NCI-H1694 (cell line): ENCODE measurements at regions not wholly inside any gene's neighbourhood (a gene's known extent, or its start where the extent isn't known, plus 50 kb on each side); places are given as distances from the start of the nearest gene placed in this dataset.

Experiments
- DNase-seq: peaks from one replicate; lab custom pipeline; 2025; lab: John Stamatoyannopoulos, UW

GRCh38 chr7:132733860-132734259 is 157.6 kb upstream of the PLXNA4 start:
- DNase-seq: no peak

DNA sequence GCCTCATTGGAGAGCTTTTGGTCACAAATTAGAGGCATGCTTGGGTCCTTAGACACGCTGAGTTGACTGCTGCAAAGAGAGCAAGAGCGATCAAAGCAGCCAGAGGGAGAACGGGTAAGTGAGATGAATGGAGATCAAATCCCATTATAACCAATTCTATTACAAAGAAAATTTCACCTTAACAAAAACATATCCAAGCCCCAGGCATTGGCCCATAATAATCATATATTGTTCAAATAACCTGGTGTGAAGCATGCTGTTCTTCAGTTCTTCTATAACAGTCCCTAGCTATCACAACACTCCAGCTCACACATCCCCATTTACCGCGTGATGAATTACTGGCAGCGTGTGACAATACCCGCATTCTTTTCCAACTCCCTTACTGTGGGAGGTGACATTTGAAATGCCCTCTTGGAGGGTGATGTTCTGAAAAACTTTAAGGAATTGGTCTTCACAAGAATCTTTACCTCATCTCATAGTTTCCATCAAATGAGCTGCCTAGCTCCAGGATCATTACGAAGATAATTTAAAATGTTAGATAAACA is 156.1 kb upstream of the PLXNA4 start:
- DNase-seq: no peak

DNA sequence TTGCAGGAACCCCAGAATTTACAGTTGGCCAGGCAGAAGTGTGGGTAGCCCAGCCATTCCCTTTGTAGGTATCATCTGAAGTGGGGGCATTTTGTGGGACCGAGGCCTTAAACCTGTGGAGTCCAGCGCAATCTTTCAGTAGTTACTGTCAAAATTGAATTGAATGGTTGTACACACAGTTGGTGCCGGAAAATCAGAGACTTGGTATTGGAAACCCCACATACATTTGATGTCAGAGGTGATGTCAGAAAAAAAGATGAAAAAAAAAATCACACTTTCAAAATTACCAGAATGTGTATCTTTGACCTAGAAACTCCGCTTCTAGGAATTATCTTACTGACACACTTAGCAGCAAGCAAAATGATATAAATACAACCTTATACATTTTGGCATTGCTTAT is 153.8 kb upstream of the PLXNA4 start:
- no peak for DNase-seq

- DNase-seq: no peak
Measured at GRCh38 chr7:132723506-132724081, 147.3 kb upstream of the PLXNA4 start.

- DNase-seq: no peak
Measured at GRCh38 chr7:132720835-132721234, 144.6 kb upstream of the PLXNA4 start.

DNA sequence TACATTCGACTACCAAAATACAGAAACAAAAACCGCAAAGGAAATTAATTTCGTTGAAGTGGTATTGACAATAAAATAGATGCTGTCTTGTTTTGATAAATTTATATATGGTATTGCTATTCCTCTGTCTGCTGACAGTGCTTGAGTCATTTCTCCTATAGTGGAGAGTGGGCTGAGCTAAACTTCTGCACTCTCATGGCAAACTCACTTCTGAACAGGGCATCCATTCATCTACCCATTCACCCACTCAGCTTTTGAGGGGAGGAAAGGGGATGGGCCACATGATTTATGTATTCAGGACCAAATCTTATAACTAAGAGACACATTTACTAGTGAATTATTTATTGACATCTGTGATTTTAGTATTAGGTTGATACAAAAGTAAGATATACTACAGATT is 137.6 kb upstream of the PLXNA4 start:
- no peak for DNase-seq

DNA sequence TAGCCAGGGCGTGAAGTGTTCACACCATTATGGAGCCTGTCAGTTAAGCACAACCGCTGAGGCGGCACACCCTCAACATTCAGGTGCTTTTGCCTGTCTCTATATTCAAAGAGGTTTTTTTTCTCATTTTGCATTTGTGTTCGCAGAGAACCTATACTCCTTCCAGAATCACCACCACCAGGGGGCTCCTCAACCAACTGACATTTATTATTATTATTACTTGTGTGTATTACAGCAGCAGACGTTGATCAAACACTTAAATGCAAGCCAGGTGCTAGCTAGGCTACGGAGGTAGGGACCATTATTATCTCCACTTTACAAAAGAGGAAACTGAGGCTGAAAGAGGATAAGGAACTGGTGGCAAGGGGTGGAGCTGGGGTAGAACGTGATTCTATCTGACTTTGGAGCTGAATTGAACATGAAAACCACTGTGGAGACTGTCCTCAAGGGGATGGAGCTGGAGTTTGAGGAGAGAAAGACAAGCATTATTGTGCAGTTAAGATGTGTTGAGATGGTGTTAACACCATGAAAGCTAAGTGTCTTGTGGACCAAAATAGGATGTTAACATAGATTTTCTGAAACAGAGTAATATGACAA is 133.8 kb upstream of the PLXNA4 start:
- DNase-seq: no peak

- no peak for DNase-seq
Measured at GRCh38 chr7:132708470-132708869, 132.2 kb upstream of the PLXNA4 start.

- DNase-seq: no peak
Measured at GRCh38 chr7:132705146-132705545, 128.9 kb upstream of the PLXNA4 start.

- no peak for DNase-seq
Measured at GRCh38 chr7:132703742-132704141, 127.5 kb upstream of the PLXNA4 start.

DNA sequence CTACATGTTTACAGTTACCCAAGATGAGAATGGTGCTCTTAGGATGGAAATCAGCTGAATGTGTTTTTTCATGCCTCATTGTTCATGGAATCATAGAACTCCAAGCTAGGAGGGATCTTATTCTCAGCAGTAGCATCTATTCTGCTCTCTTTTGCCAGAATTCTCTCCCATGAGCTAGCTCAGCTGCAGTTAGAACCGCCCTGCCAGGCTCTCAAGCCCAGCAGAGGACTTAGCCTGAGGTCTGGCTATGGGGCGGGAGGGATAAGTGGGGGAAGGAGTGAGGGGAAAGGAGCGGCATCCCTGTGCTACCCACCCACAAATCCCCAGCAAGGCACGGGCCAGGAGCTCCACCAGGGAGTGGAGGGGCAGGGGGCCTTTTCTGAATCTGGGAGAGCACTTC is 120.7 kb upstream of the PLXNA4 start:
- no peak for DNase-seq

DNA sequence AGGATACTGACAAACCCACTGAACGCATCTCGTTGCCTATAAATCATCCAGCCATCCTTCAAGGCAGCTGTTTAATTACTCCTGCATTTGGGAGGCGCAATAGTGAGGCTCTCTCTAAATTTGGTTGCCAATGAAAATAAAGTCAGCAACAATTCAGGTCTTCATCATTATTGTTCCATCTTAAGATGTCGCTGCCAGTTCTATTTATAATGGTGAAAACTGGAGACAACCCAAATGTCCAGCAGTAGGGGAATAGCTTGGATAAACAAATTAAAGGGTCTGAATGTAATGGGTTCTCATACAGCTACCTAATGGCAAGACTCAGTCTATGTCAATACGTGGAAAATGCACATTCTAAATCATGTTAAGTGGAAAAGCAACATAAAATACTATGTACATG is 120.1 kb upstream of the PLXNA4 start:
- no peak for DNase-seq

GRCh38 chr7:132691201-132691600 is 114.9 kb upstream of the PLXNA4 start:
- no peak for DNase-seq

- no peak for DNase-seq
Measured at GRCh38 chr7:132690174-132690573, 113.9 kb upstream of the PLXNA4 start.

- DNase-seq: no peak
Measured at GRCh38 chr7:132687981-132688383, 111.7 kb upstream of the PLXNA4 start.

DNA sequence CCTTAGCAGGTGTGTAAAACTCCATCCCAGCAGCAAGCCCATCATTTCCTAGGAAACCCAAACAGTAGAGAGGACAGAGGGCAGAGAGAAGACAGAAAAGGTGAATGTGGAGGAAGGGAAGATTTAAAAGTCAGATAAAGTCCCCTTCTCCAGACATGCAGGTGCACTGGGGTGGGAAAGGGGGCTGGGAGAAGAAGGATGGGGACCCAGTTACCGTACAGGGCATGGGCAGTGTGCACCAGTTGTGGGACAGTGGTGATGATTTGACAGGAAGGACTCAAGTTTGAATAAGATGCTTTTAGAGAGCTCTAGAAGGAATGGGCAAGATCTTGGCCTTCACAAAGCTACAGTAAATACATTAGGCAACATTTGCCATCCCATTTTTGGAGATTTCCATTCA is 110.7 kb upstream of the PLXNA4 start:
- DNase-seq: no peak

- DNase-seq: no peak
Measured at GRCh38 chr7:132685277-132685676, 109.0 kb upstream of the PLXNA4 start.

DNA sequence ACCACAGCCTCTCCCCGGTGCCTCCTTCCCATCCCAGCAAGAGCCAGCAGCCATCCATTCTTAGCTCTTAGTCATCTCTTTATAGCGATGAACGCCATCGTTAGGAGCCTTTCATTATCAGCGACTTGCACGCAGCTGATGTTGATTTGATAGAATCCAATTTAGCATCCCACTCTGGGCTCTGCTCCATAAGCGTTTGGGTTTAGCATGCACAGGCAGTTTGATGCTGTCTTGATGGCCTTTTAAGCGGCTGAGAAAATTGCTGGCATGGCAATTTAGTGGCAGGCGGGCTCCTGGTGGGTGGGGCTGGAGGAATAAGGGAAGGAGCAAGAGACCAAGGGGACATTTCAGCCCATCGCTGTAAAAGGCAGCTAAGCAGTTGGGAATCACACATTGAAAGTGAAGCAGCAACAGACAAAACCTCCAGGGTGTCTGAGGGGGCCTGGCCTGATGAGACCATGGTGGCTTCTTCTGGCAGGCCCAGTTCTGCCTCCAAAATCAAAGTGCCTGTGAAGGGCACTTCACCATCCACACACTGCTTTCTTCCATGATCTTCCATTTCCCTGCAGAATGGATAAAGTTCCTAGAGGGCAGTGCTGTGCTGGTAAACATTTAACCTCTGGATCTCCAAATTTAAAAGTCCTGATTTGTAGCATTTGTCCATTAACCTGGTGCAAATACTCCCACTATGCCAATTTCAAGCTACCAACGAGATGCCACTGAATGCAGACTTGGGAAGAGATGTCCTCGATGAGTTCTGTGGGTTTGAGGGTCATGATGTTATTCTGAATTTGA is 107.8 kb upstream of the PLXNA4 start:
- no peak for DNase-seq

- no peak for DNase-seq
Measured at GRCh38 chr7:132681951-132682350, 105.7 kb upstream of the PLXNA4 start.

DNA sequence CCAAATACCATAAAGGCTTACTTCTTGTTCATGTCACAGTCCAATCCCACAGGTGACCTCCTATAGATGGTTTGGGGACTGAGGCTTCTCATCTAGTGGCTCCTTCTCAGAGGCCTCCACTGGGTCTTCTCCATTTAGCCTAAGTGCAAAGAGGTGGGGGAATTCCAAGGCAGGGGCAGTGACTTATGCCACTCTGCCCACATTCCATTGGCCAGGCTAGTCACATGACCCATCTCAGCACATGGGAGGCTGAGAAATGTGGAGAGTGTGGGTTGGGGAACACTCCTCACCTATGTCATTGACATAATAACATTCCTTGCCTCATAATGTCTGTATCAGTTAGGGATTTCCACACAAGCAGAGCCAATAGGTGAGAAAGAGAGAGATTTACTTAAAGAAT is 104.3 kb upstream of the PLXNA4 start:
- DNase-seq: no peak

DNA sequence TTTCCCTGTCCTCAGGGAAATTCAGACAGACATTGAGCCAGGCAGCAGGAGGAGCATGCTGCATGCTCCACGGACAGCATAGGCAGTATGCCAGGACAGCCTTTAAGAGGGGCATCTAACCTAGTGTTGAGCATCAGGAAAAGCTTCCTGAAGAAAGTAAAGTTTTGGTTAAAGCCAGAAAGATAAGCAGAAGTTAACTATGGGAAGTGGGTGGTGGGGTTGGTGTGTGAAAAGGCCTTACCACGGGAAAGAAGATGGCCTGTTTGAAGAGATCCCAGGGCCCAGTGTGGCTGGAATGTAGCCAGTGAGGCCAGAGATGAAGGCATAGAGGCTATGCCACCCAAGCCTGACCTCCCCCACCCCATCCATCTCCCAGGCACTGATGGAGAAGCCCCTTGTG is 102.4 kb upstream of the PLXNA4 start:
- DNase-seq: no peak

- DNase-seq: no peak
Measured at GRCh38 chr7:132677918-132678317, 101.6 kb upstream of the PLXNA4 start.
